SKM-1 (cell line): ENCODE measurements at regions not wholly inside any gene's neighbourhood (a gene's known extent, or its start where the extent isn't known, plus 50 kb on each side); places are given as distances from the start of the nearest gene placed in this dataset.

Experiments
- DNase-seq: peaks from one replicate; lab custom pipeline; 2025; ENCODE audit not compliant: unreplicated experiment; lab: John Stamatoyannopoulos, UW

DNA sequence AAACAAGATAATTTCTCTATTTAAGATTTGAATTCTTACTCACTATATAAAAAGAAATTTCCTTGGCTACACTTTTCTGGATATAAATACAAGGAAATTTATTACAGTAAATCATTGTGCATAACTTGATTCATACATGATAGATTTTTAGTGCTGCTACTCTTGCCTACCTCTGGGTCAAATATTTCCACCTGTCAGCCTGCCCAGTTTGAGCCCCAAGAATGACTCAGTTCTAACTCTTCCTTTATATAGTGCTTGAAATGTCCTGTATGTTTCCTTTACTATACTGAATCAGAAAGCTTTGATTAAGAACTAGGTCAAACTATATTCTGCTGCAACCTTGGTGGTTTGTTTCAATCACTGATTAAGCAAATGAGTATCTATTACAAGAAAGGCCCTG, 147.4 kb upstream of the FTMT start:
- no peak for DNase-seq

DNA sequence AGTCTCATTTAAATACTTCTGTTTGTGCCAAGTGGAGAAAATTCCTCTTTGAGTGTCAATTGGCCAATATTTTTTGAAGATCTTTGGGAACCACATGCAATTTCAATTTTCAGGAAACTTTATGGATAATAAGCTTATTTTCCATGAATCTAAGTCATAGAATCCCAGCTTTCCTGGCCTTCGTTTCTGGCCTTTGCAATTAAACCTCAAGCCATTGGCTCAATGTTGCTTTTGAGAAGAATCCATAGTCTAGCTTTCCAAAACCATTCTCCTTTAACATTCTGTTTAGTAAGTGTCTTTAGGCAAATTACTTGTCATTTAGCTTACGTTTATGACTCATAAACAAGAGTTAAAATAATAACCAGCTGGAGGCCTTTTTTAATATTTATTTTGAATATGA, 145.0 kb upstream of the FTMT start:
- no peak for DNase-seq

- no peak for DNase-seq
Observed at GRCh38 chr5:121707178-121707577, 144.5 kb upstream of the FTMT start.

DNA sequence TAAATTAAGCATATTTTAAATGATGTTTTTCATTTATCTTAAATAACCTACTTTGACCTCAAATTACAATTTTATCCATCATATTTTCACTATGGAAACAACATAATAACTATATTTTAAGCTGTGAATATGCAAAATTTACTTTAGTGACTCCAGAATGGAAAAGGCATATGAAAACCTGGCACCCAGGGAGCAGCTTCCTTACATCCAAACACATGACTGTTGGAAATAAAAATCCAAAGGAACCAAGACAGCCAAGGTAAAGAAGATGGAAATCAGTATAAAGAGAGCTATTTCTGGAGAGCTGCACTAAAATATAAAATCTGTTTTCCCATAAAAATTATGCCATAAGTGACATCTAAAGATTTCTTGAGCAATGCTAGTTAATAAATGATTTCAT, 140.3 kb upstream of the FTMT start:
- DNase-seq: no peak

DNA sequence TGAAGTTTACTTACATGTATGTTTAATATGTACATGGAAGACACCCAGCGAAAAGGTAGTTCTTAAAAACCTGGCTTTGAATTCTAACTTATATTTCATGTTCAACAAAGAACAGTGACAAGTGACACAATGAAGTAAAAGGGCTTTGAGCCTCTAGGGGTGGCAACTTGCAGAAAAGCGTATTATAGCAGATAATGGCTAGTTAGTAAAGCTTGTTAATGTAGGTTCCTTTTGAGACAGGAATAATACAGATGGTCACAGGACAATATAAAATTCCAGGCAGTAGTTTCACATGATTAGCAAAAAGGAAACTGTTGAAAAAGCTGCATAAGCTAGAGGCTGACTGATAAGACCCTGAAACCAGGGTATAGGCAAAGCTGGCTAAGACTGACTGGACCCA, 132.4 kb upstream of the FTMT start:
- DNase-seq: no peak

GRCh38 chr5:121725450-121725849, 126.2 kb upstream of the FTMT start:
- no peak for DNase-seq

GRCh38 chr5:121726991-121727390, 124.7 kb upstream of the FTMT start:
- DNase-seq: no peak

GRCh38 chr5:121731377-121731776, 120.3 kb upstream of the FTMT start:
- no peak for DNase-seq

DNA sequence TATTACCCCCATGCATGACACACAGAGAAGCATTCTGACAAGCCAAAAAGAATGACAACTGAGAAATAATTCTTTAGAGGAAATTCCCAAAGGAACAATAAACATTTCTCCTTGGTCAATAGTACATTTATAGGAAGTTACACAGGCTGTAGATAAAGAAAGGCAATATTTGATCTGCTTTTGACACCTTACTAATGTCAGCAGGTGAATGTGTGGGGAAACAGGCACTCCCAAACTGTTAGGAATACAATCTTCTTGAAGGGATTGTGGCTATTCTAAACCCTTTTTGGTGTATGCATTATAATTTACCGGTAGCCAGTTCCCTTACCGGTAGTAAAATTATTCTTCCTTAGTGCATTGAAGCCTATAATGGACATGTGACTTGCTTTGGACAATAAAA, 116.1 kb upstream of the FTMT start:
- DNase-seq: no peak

- no peak for DNase-seq
Observed at GRCh38 chr5:121737120-121737519, 114.6 kb upstream of the FTMT start.

DNA sequence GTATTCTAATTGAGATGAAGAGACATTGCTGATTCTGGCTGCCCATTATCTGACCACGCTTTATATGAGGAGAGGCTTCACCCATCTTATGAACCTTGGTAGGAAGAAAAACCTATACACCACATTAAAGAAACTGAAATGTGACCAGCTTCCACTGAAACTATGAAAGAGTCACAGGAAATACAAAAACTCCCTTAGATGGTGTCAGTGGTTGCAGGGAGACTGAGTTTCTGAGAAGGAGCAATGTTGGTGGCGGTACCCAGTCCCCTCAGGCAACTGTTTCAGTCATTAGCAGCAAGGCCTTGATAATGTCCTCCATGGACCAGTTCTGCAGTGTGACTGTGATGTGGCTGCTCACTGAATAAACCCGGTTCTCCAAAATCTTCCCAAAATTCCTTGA, 110.5 kb upstream of the FTMT start:
- DNase-seq: no peak

DNA sequence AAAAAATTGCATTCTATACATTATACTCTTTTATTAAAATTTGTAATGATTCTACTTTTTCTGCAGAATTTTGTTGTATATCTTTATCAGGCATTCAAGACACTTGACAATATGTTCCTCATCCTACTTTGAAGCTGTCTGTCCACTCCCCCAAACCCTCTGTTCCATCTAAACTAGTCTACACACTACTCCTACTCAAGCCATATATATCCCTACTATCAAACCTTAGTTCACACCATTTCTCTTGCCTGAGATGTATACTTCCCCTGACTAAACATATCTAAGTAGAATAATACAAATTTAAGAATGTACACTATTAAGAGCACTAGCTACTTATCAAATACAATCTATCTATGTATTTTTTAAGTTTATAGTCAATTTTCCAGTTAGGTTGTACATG, 107.1 kb upstream of the FTMT start:
- DNase-seq: no peak

- DNase-seq: no peak
Observed at GRCh38 chr5:121745407-121745806, 106.3 kb upstream of the FTMT start.

DNA sequence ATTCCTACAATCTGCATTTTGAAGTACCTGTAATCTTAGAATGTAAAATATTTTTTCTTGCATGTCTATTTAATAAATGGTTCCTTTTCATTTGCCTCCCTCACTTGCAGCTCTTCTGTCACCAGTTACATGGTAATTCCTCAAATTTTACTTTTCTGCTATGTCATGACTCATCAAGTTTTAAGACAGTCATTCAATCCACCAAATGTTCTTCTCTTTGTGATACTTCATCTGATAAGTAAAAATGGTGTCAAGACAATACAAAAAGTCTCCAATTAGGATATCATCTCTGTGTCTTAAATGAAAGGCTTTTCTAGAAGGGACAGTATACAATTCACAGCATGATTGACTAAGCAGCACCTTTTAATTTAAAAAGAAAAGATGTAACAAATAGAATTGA, 104.9 kb upstream of the FTMT start:
- DNase-seq: no peak

DNA sequence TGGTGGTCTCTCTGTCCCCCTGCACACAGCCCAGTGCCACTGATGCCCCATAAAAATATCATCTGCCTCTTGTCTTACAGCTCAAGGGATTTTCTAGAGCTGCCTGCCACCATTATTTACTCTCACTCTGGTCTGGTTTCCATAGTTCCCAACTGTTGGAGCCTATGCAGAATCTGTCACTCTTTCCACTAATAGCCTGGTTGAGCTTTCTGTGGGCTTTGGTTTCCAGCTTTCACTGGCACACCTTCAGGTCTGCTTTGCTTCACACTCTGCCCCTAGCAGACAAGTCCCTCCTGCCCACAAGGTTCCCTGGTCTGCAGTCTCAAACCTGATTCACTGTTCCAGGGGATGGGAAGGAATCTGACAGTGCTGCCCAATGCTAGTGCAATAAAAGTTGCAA, 103.0 kb upstream of the FTMT start:
- no peak for DNase-seq

- no peak for DNase-seq
Observed at GRCh38 chr5:121752149-121752548, 99.5 kb upstream of the FTMT start.

GRCh38 chr5:121755266-121755665, 96.4 kb upstream of the FTMT start:
- no peak for DNase-seq

DNA sequence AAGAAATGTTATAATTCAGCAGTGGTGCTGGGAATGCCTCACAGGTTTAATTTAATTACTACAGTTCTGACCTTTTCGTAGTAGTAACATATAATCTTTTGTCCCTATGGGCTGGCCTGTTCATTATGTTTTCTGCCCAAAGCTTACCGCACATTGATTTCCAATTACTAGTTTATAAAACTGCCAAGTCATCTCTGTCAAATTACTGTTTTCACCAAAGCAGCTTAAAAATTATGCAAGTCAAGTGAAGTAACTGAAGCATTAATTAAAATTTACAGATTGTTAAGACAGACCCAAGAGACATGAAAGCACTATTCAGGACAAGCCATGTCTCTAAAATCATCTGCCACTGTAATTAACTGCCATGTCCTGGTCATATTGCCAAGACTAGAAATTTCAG, 93.9 kb upstream of the FTMT start:
- no peak for DNase-seq

GRCh38 chr5:121758615-121759014, 93.1 kb upstream of the FTMT start:
- no peak for DNase-seq

- no peak for DNase-seq
Observed at GRCh38 chr5:121762426-121762825, 89.3 kb upstream of the FTMT start.

DNA sequence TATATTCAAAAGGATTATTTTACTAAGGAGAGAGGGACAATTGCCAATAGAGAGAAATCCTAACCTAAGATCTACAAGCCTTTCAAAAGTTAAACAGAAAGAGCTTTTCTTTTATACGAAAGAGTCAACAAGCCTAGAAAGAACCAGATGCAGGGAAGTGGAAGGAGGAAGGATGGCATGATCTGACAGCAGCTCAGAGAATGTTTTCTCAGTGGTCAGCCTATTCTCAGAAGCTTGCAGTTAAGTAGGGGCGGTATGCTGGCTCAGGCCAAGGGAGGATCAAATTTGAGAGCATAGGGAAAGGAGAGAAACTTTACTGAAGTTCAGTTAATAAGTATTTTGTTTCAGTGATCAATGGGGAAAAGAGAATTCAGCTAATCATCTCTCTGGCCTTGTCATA, 88.0 kb upstream of the FTMT start:
- DNase-seq: no peak

DNA sequence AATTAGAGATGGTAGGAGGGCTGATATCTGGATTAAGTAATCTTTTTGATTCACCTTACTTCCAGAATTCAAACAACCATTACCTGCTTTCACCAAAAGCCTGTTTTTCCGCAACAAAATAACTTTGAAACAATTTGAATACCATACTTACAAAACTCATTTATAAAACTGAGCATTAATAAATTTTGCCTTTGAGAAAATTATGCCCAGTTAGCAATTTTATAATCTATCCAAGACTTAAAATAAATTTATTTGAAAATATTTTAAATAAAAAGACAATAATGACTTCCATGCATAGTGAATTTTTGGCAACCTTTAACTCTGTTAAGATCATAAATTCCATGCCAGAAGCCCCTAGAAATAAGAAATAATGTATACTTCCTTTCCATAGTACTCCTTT, 71.3 kb upstream of the FTMT start:
- no peak for DNase-seq

- DNase-seq: no peak
Observed at GRCh38 chr5:121783700-121784099, 68.0 kb upstream of the FTMT start.

- DNase-seq: no peak
Observed at GRCh38 chr5:121793791-121794190, 57.9 kb upstream of the FTMT start.
